ENCODE measurements at regions not wholly inside any gene's neighbourhood (a gene's known extent, or its start where the extent isn't known, plus 50 kb on each side); places are given as distances from the start of the nearest gene placed in this dataset.

DNA sequence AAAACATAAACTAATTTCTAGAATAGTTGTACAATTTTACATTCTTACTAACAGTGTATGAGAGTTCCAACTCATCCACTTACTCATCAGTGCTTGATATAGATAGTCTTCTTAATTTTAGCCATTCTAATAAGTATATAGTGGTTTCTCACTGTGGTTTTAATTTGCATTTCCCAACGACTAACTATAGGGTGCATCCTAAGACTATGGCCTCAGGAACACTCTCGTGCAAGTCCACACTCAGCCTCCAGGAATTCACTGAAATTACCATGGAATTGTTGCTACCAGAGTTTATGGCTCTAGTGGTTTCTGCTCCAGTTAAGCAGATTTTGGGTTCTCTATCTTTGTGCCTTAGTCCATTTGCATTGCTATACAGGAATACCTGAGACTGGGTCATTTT, 60.1 kb upstream of the GUCY1A2 start:
- Histone ChIP-seq H3K4me3 (ENCODE audit: low read depth in 1 of 3, low read length in 3 of 3) (no peak overlapping the region), H3K27me3 (ENCODE audit: control insufficient read depth in 4 of 4, insufficient read depth in 4 of 4, low read length in 3 of 4) (no peaks in the 10 kb centered on the region), H3K36me3 (ENCODE audit: control insufficient read depth in 4 of 4, insufficient read depth in 3 of 4, low read depth in 1 of 4, low read length in 3 of 4) (no peaks in the 10 kb centered on the region), H3K27ac (ENCODE audit: low read depth in 1 of 2, low read length in 2 of 2) (no peak overlapping the region), H3K4me1 (ENCODE audit: control insufficient read depth in 4 of 4, insufficient read depth in 4 of 4, low read length in 3 of 4) (no peaks in the 10 kb centered on the region), H3K9me3 (ENCODE audit: control insufficient read depth in 4 of 4, low read length in 3 of 4) (peaks cover 0 to 3% (median 1%) of the 10 kb centered on the region in 4 donors), H3K9ac (ENCODE audit: low read depth in 1 of 2, low read length in 2 of 2) (no peak overlapping the region)
- TF ChIP-seq HNF4G (IDR thresholded peaks at IDR 0.05) (no peak), RAD21 (IDR thresholded peaks at IDR 0.05) (peak in 1 of 2 donors; percentile 53), RXRA (IDR thresholded peaks at IDR 0.05) (no peak), SP1 (IDR thresholded peaks at IDR 0.05) (no peak)
- no peak for DNase-seq (ENCODE audit: low spot score)
- WGBS, result 38% methylated on average over 2 of the region's 2 CpGs

DNA sequence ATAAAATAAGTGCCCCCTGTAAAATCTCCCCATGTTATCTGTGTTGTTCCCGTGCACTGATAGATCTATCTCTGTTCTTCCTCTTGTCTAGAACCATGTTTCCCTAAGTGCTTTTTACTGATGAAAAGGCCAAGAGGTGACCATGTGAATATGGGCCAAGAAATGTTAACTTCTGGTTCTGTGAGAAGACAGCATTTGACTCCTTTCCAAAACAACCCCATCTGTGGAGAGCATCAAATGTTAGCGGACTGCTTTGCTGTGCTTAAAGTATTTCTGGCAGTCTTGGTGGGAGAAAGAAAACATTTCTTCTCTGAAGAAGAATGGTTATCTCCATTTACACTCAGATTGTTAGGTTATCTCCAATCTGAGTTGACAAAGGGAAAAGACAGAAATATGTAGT, 58.6 kb upstream of the GUCY1A2 start:
- WGBS, result 82% methylated on average over 2 of the region's 2 CpGs
- H3K9ac ChIP-seq (ENCODE audit: low read depth in 1 of 2, low read length in 2 of 2), result no peak overlapping the region

GRCh38 chr11:107071129-107071528, 52.9 kb upstream of the GUCY1A2 start:
- H3K9ac ChIP-seq (ENCODE audit: low read depth in 1 of 2, low read length in 2 of 2), result no peak overlapping the region
- no peak overlapping the region for H3K27ac ChIP-seq (ENCODE audit: low read depth in 1 of 2, low read length in 2 of 2)
- H3K4me1 ChIP-seq (ENCODE audit: control insufficient read depth in 4 of 4, insufficient read depth in 4 of 4, low read length in 3 of 4), result no peaks in the 10 kb centered on the region
- DNase-seq (ENCODE audit: low spot score), result no peak
- peaks cover 0 to 3% (median 0%) of the 10 kb centered on the region in 4 donors for H3K9me3 ChIP-seq (ENCODE audit: control insufficient read depth in 4 of 4, low read length in 3 of 4)
- TF ChIP-seq YY1 (IDR thresholded peaks at IDR 0.05) (no peak), HNF4A (conservative IDR thresholded peaks at IDR 0.05) (no peak), ZBTB33 (IDR thresholded peaks at IDR 0.05) (no peak), SP1 (IDR thresholded peaks at IDR 0.05) (no peak), HNF4G (IDR thresholded peaks at IDR 0.05) (no peak), NR2F2 (IDR thresholded peaks at IDR 0.05) (no peak), GABPA (IDR thresholded peaks at IDR 0.05 in 1 of 2, conservative IDR thresholded peaks at IDR 0.05 in 1 of 2) (no peak), MAX (IDR thresholded peaks at IDR 0.05) (no peak), EGR1 (IDR thresholded peaks at IDR 0.05; ENCODE audit: low read depth in 2 of 2) (no peak), FOXA2 (IDR thresholded peaks at IDR 0.05) (no peak), FOXA1 (IDR thresholded peaks at IDR 0.05) (no peak), JUND (IDR thresholded peaks at IDR 0.05) (no peak), RXRA (IDR thresholded peaks at IDR 0.05) (no peak), RAD21 (IDR thresholded peaks at IDR 0.05) (no peak)
- TF ChIP-seq, protein P1, sequence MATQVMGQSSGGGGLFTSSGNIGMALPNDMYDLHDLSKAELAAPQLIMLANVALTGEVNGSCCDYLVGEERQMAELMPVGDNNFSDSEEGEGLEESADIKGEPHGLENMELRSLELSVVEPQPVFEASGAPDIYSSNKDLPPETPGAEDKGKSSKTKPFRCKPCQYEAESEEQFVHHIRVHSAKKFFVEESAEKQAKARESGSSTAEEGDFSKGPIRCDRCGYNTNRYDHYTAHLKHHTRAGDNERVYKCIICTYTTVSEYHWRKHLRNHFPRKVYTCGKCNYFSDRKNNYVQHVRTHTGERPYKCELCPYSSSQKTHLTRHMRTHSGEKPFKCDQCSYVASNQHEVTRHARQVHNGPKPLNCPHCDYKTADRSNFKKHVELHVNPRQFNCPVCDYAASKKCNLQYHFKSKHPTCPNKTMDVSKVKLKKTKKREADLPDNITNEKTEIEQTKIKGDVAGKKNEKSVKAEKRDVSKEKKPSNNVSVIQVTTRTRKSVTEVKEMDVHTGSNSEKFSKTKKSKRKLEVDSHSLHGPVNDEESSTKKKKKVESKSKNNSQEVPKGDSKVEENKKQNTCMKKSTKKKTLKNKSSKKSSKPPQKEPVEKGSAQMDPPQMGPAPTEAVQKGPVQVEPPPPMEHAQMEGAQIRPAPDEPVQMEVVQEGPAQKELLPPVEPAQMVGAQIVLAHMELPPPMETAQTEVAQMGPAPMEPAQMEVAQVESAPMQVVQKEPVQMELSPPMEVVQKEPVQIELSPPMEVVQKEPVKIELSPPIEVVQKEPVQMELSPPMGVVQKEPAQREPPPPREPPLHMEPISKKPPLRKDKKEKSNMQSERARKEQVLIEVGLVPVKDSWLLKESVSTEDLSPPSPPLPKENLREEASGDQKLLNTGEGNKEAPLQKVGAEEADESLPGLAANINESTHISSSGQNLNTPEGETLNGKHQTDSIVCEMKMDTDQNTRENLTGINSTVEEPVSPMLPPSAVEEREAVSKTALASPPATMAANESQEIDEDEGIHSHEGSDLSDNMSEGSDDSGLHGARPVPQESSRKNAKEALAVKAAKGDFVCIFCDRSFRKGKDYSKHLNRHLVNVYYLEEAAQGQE (IDR thresholded peaks at IDR 0.05), result no peak
- TF ChIP-seq, protein P2, sequence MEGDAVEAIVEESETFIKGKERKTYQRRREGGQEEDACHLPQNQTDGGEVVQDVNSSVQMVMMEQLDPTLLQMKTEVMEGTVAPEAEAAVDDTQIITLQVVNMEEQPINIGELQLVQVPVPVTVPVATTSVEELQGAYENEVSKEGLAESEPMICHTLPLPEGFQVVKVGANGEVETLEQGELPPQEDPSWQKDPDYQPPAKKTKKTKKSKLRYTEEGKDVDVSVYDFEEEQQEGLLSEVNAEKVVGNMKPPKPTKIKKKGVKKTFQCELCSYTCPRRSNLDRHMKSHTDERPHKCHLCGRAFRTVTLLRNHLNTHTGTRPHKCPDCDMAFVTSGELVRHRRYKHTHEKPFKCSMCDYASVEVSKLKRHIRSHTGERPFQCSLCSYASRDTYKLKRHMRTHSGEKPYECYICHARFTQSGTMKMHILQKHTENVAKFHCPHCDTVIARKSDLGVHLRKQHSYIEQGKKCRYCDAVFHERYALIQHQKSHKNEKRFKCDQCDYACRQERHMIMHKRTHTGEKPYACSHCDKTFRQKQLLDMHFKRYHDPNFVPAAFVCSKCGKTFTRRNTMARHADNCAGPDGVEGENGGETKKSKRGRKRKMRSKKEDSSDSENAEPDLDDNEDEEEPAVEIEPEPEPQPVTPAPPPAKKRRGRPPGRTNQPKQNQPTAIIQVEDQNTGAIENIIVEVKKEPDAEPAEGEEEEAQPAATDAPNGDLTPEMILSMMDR (IDR thresholded peaks at IDR 0.05; ENCODE audit: low read depth, low read length, missing input control), result no peak
- TF ChIP-seq, protein P3, sequence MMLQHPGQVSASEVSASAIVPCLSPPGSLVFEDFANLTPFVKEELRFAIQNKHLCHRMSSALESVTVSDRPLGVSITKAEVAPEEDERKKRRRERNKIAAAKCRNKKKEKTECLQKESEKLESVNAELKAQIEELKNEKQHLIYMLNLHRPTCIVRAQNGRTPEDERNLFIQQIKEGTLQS (IDR thresholded peaks at IDR 0.05), result no peak
- H3K36me3 ChIP-seq (ENCODE audit: control insufficient read depth in 4 of 4, insufficient read depth in 3 of 4, low read depth in 1 of 4, low read length in 3 of 4), result no peaks in the 10 kb centered on the region
- no peak overlapping the region for H3K4me3 ChIP-seq (ENCODE audit: low read depth in 1 of 3, low read length in 3 of 3)
- peaks cover 0 to 2% (median 0%) of the 10 kb centered on the region in 4 donors for H3K27me3 ChIP-seq (ENCODE audit: control insufficient read depth in 4 of 4, insufficient read depth in 4 of 4, low read length in 3 of 4)

More for the DNA sequence above, 58.6 kb upstream of the GUCY1A2 start:
- H3K36me3 ChIP-seq (ENCODE audit: control insufficient read depth in 4 of 4, insufficient read depth in 3 of 4, low read depth in 1 of 4, low read length in 3 of 4), result no peaks in the 10 kb centered on the region
- no peak overlapping the region for H3K4me3 ChIP-seq (ENCODE audit: low read depth in 1 of 3, low read length in 3 of 3)
- peaks cover 0 to 3% (median under 1%) of the 10 kb centered on the region in 4 donors for H3K9me3 ChIP-seq (ENCODE audit: control insufficient read depth in 4 of 4, low read length in 3 of 4)
- H3K4me1 ChIP-seq (ENCODE audit: control insufficient read depth in 4 of 4, insufficient read depth in 4 of 4, low read length in 3 of 4), result no peaks in the 10 kb centered on the region
- H3K27me3 ChIP-seq (ENCODE audit: control insufficient read depth in 4 of 4, insufficient read depth in 4 of 4, low read length in 3 of 4), result peaks cover 0 to 2% (median 0%) of the 10 kb centered on the region in 4 donors
- H3K27ac ChIP-seq (ENCODE audit: low read depth in 1 of 2, low read length in 2 of 2), result no peak overlapping the region
- no peak for DNase-seq (ENCODE audit: low spot score)
- TF ChIP-seq SP1 (IDR thresholded peaks at IDR 0.05) (no peak), RXRA (IDR thresholded peaks at IDR 0.05) (no peak), RAD21 (IDR thresholded peaks at IDR 0.05) (no peak), JUND (IDR thresholded peaks at IDR 0.05) (no peak)

All from liver (tissue), 8 donors.